ENCODE measurements at regions not wholly inside any gene's neighbourhood (a gene's known extent, or its start where the extent isn't known, plus 50 kb on each side); places are given as distances from the start of the nearest gene placed in this dataset.

DNA sequence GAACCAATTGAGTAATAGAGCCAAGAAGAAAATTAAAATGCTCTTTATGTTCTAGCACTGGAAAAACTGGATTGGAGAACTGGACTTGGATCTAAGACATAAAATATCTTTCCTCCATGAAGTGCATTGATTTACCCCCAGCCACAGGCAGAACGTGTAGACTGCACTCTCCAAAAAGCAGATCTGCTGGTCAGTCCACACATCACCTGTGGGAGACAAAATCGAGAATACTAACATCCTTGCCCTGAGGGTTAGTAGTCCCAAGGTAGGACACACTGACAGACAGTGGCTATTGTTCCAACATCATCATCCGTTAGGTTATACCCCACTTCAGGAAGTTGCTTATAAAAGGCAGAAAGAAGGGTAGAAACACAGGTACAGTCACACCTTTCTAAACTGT is 257.1 kb upstream of the STT3B start:
- Histone ChIP-seq H2AFZ (no peak overlapping the region; the same call in 1 of the 2 replicates), H4K20me1 (replicated peaks; ENCODE audit: insufficient read depth) (no peaks in the 10 kb centered on the region), H3K27ac (ENCODE audit: low read depth) (no peak overlapping the region), H3F3A (replicated peaks; ENCODE audit: low read depth) (no peaks in the 10 kb centered on the region), H3K79me2 (replicated peaks; ENCODE audit: insufficient read depth) (no peaks in the 10 kb centered on the region), H3K9me2 (ENCODE audit: insufficient read depth) (peaks cover 15% of the 10 kb centered on the region; the same call in 1 of the 2 replicates), H3K4me2 (peak overlapping the region; percentile 37), H3K36me3 (ENCODE audit: insufficient read depth) (no peaks in the 10 kb centered on the region), H3K27me3 (ENCODE audit: insufficient read depth) (no peaks in the 10 kb centered on the region), H3K4me3 (no peak overlapping the region), H3K4me1 (ENCODE audit: insufficient read depth) (peaks cover 17% of the 10 kb centered on the region)
- ATAC-seq, result no peak
- no peak for DNase-seq (ENCODE audit: low spot score)
- Mint-ChIP-seq H3K36me3 (ENCODE audit: low read depth) (no peaks in the 10 kb centered on the region), H3K27me3 (ENCODE audit: insufficient read depth, low read depth, poor library complexity) (no peaks in the 10 kb centered on the region), H3K4me1 (peaks cover 27% of the 10 kb centered on the region), H3K4me3 (no peak overlapping the region), H3K9me3 (no peaks in the 10 kb centered on the region), H3K27ac (peak overlapping the region; percentile 0; the same call in 1 of the 2 replicates)
- TF ChIP-seq CREB1 (CRISPR knock-in tag; IDR thresholded peaks at IDR 0.05; ENCODE audit: low read depth), result no peak

DNA sequence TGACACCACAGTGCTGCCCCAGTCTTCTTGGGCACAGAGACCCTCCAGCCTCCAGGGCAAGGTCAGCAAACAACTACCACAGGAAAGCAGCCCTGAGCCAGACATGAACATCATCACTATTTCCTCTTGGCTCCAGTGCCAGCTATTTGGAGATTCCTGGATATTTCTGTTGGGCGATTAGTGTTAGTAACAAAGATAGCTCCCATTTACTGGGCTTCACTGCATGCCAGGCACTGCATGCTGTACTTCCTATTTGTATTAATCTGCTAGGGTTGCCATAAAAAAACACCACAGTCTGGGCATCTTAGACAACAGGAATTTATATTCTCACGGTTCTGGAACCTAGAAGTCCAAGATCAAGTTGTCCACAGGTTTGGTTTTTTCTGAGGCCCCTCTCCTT is 255.1 kb upstream of the STT3B start:
- H3K4me1 ChIP-seq (ENCODE audit: insufficient read depth), result peaks cover 17% of the 10 kb centered on the region
- H3K4me2 ChIP-seq, result no peak overlapping the region
- no peaks in the 10 kb centered on the region for H4K20me1 ChIP-seq (replicated peaks; ENCODE audit: insufficient read depth)
- no peaks in the 10 kb centered on the region for H3K27me3 Mint-ChIP-seq (ENCODE audit: insufficient read depth, low read depth, poor library complexity)
- no peak overlapping the region for H3K27ac Mint-ChIP-seq
- H3K4me1 Mint-ChIP-seq, result peaks cover 27% of the 10 kb centered on the region
- DNase-seq (ENCODE audit: low spot score) (no peak), ATAC-seq (no peak)
- H3K9me3 Mint-ChIP-seq, result no peaks in the 10 kb centered on the region
- no peak for TF ChIP-seq CREB1 (CRISPR knock-in tag; IDR thresholded peaks at IDR 0.05; ENCODE audit: low read depth)
- no peaks in the 10 kb centered on the region for H3F3A ChIP-seq (replicated peaks; ENCODE audit: low read depth)
- no peaks in the 10 kb centered on the region for H3K36me3 ChIP-seq (ENCODE audit: insufficient read depth)
- no peaks in the 10 kb centered on the region for H3K27me3 ChIP-seq (ENCODE audit: insufficient read depth)
- no peak overlapping the region for H3K27ac ChIP-seq (ENCODE audit: low read depth)
- peaks cover 9% of the 10 kb centered on the region; the same call in 1 of the 2 replicates for H3K9me2 ChIP-seq (ENCODE audit: insufficient read depth)
- no peak overlapping the region for H3K4me3 Mint-ChIP-seq
- no peaks in the 10 kb centered on the region for H3K36me3 Mint-ChIP-seq (ENCODE audit: low read depth)
- no peak overlapping the region for H3K4me3 ChIP-seq
- no peaks in the 10 kb centered on the region for H3K79me2 ChIP-seq (replicated peaks; ENCODE audit: insufficient read depth)
- no peak overlapping the region for H2AFZ ChIP-seq

DNA sequence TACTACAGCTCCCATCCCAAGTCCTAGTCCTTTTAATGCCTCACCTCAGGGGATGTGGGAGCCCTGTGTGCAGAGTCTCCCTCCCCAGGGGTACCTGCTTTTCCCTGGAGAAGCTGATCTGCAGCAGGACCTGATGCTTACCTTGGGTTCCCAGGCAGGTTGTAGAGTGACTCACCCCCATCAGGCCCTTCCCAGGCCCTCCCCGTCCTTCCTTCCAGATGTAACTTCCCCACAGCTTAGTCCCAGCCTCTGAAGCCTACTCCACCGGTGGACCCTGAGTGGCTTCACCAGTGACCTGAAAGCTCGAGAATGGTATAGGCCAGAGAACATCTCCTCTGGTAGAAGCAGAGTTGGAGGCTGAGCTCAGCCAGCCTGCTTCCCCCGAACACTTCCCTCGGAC is 254.2 kb upstream of the STT3B start:
- H3K36me3 ChIP-seq (ENCODE audit: insufficient read depth), result no peaks in the 10 kb centered on the region
- H3K4me2 ChIP-seq, result no peak overlapping the region
- Mint-ChIP-seq H3K4me3 (no peak overlapping the region), H3K27me3 (ENCODE audit: insufficient read depth, low read depth, poor library complexity) (no peaks in the 10 kb centered on the region), H3K9me3 (no peaks in the 10 kb centered on the region), H3K36me3 (ENCODE audit: low read depth) (no peaks in the 10 kb centered on the region), H3K27ac (no peak overlapping the region), H3K4me1 (peaks cover 27% of the 10 kb centered on the region)
- no peaks in the 10 kb centered on the region for H3K27me3 ChIP-seq (ENCODE audit: insufficient read depth)
- peaks cover 9% of the 10 kb centered on the region; the same call in 1 of the 2 replicates for H3K9me2 ChIP-seq (ENCODE audit: insufficient read depth)
- ATAC-seq (no peak), DNase-seq (ENCODE audit: low spot score) (no peak)
- TF ChIP-seq JUNB (IDR thresholded peaks at IDR 0.05; ENCODE audit: unreplicated experiment), result no peak
- TF ChIP-seq ZNF462 (CRISPR knock-in tag; IDR thresholded peaks at IDR 0.05), result no peak
- no peak for TF ChIP-seq CREB1 (CRISPR knock-in tag; IDR thresholded peaks at IDR 0.05; ENCODE audit: low read depth)
- no peak for TF ChIP-seq NANOG (IDR thresholded peaks at IDR 0.05; ENCODE audit: borderline replicate concordance)
- TF ChIP-seq POLR2AphosphoS5 (IDR thresholded peaks at IDR 0.05; ENCODE audit: low read depth), result no peak
- no peak for TF ChIP-seq CTCF (conservative IDR thresholded peaks at IDR 0.05; ENCODE audit: low read depth in 2 of 2)
- no peak for TF ChIP-seq STAT1 (IDR thresholded peaks at IDR 0.05; ENCODE audit: unreplicated experiment)
- no peaks in the 10 kb centered on the region for H3F3A ChIP-seq (replicated peaks; ENCODE audit: low read depth)
- no peak overlapping the region for H2AFZ ChIP-seq
- H3K4me1 ChIP-seq (ENCODE audit: insufficient read depth), result peaks cover 17% of the 10 kb centered on the region
- H4K20me1 ChIP-seq (replicated peaks; ENCODE audit: insufficient read depth), result no peaks in the 10 kb centered on the region
- H3K27ac ChIP-seq (ENCODE audit: low read depth), result no peak overlapping the region
- H3K4me3 ChIP-seq, result no peak overlapping the region
- H3K79me2 ChIP-seq (replicated peaks; ENCODE audit: insufficient read depth), result no peaks in the 10 kb centered on the region
